ENCODE measurements at regions not wholly inside any gene's neighbourhood (a gene's known extent, or its start where the extent isn't known, plus 50 kb on each side); places are given as distances from the start of the nearest gene placed in this dataset.

GRCh38 chr12:103105971-103106597 lies 148.6 kb downstream of the ASCL1 start:
- no peak overlapping the region for H3K27ac ChIP-seq (ENCODE audit: low read length)
- no peak overlapping the region for H3K9ac ChIP-seq (ENCODE audit: low read length)
- no peak overlapping the region for H3K4me3 ChIP-seq (ENCODE audit: low read length)
- H4K20me1 ChIP-seq (ENCODE audit: insufficient read depth, low read length): no peaks in the 10 kb centered on the region
- no peak overlapping the region for H2AFZ ChIP-seq (ENCODE audit: low read depth, low read length)
- TF ChIP-seq EZH2phosphoT487 (IDR thresholded peaks at IDR 0.05; ENCODE audit: low read depth): no peak
- TF ChIP-seq, protein P1, sequence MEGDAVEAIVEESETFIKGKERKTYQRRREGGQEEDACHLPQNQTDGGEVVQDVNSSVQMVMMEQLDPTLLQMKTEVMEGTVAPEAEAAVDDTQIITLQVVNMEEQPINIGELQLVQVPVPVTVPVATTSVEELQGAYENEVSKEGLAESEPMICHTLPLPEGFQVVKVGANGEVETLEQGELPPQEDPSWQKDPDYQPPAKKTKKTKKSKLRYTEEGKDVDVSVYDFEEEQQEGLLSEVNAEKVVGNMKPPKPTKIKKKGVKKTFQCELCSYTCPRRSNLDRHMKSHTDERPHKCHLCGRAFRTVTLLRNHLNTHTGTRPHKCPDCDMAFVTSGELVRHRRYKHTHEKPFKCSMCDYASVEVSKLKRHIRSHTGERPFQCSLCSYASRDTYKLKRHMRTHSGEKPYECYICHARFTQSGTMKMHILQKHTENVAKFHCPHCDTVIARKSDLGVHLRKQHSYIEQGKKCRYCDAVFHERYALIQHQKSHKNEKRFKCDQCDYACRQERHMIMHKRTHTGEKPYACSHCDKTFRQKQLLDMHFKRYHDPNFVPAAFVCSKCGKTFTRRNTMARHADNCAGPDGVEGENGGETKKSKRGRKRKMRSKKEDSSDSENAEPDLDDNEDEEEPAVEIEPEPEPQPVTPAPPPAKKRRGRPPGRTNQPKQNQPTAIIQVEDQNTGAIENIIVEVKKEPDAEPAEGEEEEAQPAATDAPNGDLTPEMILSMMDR (IDR thresholded peaks at IDR 0.05; ENCODE audit: low read depth, low read length): no peak
- peak overlapping the region; percentile 7; the same call in 1 of the 2 replicates for H3K4me2 ChIP-seq (ENCODE audit: low read length)
- H3K27me3 ChIP-seq (ENCODE audit: low read depth, low read length): no peaks in the 10 kb centered on the region
- H3K36me3 ChIP-seq (replicated peaks; ENCODE audit: low read depth, low read length): peaks cover 7% of the 10 kb centered on the region
- peaks cover 24% of the 10 kb centered on the region for H3K4me1 ChIP-seq (ENCODE audit: low read length)
- peaks cover 5% of the 10 kb centered on the region; the same call in 1 of the 2 replicates for H3K9me3 ChIP-seq (ENCODE audit: insufficient read depth, low read length)
- H3K79me2 ChIP-seq (ENCODE audit: low read length): no peaks in the 10 kb centered on the region

- TF ChIP-seq, protein P1 (IDR thresholded peaks at IDR 0.05; ENCODE audit: low read depth, low read length): no peak
- no peak for TF ChIP-seq EZH2phosphoT487 (IDR thresholded peaks at IDR 0.05; ENCODE audit: low read depth)
- peaks cover 22% of the 10 kb centered on the region for H3K4me1 ChIP-seq (ENCODE audit: low read length)
- H3K36me3 ChIP-seq (replicated peaks; ENCODE audit: low read depth, low read length): no peaks in the 10 kb centered on the region
- H3K9ac ChIP-seq (ENCODE audit: low read length): no peak overlapping the region
- no peaks in the 10 kb centered on the region for H3K27me3 ChIP-seq (ENCODE audit: low read depth, low read length)
- H3K27ac ChIP-seq (ENCODE audit: low read length): no peak overlapping the region
- no peaks in the 10 kb centered on the region for H3K79me2 ChIP-seq (ENCODE audit: low read length)
- no peaks in the 10 kb centered on the region for H3K9me3 ChIP-seq (ENCODE audit: insufficient read depth, low read length)
- H3K4me3 ChIP-seq (ENCODE audit: low read length): no peak overlapping the region
- no peaks in the 10 kb centered on the region for H4K20me1 ChIP-seq (ENCODE audit: insufficient read depth, low read length)
- no peak overlapping the region for H3K4me2 ChIP-seq (ENCODE audit: low read length)
- no peak overlapping the region for H2AFZ ChIP-seq (ENCODE audit: low read depth, low read length)
Observed at GRCh38 chr12:103109861-103110260, 152.4 kb downstream of the ASCL1 start.

DNA sequence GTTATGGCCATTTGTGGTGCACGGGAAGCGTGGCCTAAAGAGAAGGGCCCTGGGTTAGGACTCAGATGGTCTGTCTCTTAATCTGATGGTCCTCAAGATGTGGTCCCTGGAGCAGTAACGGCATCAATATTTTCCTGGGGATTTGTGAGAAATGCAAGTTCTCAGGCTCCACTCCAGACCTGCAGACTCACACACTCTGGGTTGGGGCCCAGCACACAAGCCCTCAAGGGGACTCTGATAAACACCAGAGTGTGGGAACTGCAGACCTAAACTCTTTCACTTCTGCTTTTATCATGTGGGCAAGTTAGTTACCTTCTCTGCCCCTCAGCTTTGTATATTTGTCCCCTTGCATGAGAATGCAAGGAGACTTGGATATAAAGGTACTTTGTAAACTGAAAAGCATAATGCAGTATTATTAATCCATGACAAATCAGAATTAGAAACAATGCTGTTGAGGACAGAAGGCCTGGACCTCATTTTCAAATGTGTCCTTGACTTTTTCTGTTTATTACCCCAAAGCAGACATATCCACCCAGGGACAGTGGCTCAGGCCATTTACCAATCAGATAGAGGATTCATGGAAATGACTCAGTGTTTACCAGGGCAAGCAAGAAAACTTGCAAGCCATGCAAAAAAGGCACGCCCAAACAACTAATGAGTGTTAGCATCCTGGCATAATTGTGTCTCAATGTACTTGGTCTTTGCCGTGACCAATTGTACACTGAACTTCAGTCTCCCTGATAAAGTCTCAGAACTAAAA lies 157.0 kb downstream of the ASCL1 start:
- Histone ChIP-seq H3K4me3 (ENCODE audit: low read length) (no peak overlapping the region), H3K9ac (ENCODE audit: low read length) (no peak overlapping the region; the same call in 1 of the 2 replicates), H3K79me2 (ENCODE audit: low read length) (no peaks in the 10 kb centered on the region), H3K36me3 (replicated peaks; ENCODE audit: low read depth, low read length) (no peaks in the 10 kb centered on the region), H3K27me3 (ENCODE audit: low read depth, low read length) (no peaks in the 10 kb centered on the region), H3K27ac (ENCODE audit: low read length) (peak overlapping the region; percentile 21; the same call in 1 of the 2 replicates), H3K4me1 (ENCODE audit: low read length) (peaks cover 31% of the 10 kb centered on the region), H4K20me1 (ENCODE audit: insufficient read depth, low read length) (no peaks in the 10 kb centered on the region), H3K4me2 (ENCODE audit: low read length) (peak overlapping the region; percentile 53), H3K9me3 (ENCODE audit: insufficient read depth, low read length) (no peaks in the 10 kb centered on the region), H2AFZ (ENCODE audit: low read depth, low read length) (no peak overlapping the region)
- TF ChIP-seq, protein P1 (IDR thresholded peaks at IDR 0.05; ENCODE audit: low read depth, low read length): no peak
- TF ChIP-seq EZH2phosphoT487 (IDR thresholded peaks at IDR 0.05; ENCODE audit: low read depth): no peak

DNA sequence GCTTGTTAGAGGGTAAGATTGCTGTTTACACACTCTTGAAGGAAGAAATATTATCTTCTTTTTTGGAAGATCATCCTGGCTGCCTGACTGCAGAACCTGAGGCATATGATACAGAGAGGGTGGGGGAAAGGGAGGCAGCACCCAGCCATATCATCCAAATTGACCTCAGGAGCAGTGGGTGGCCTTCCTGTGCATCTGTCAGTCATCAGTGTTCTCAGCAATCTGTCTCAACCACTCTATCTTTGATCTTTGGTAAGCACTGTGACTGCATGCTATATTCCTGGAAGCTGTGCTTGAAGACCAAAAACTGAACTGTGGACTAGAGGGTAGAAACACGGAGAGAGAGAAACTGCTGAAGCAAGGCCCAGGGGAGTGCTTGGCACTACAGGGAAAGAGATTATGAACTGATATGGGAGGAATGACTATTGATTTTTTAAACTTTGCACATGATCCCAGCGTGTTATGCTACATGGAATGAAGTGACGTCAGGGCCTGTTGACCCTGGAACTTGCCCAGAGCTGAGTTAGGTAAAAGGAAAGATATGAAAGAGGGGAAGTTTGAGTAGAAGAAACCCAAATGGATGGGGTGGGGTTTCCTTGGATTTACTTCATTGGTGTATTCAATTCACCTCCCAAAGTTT lies 171.5 kb downstream of the ASCL1 start:
- no peak overlapping the region for H3K4me2 ChIP-seq (ENCODE audit: low read length)
- H3K79me2 ChIP-seq (ENCODE audit: low read length): no peaks in the 10 kb centered on the region
- H3K9me3 ChIP-seq (ENCODE audit: insufficient read depth, low read length): peaks cover 7% of the 10 kb centered on the region; the same call in 1 of the 2 replicates
- no peak overlapping the region for H3K4me3 ChIP-seq (ENCODE audit: low read length)
- no peak overlapping the region for H2AFZ ChIP-seq (ENCODE audit: low read depth, low read length)
- H3K27ac ChIP-seq (ENCODE audit: low read length): no peak overlapping the region
- no peak overlapping the region for H3K9ac ChIP-seq (ENCODE audit: low read length)
- no peaks in the 10 kb centered on the region; the same call in 1 of the 2 replicates for H3K4me1 ChIP-seq (ENCODE audit: low read length)
- peaks cover 6% of the 10 kb centered on the region for H3K36me3 ChIP-seq (replicated peaks; ENCODE audit: low read depth, low read length)
- TF ChIP-seq, protein P1 (IDR thresholded peaks at IDR 0.05; ENCODE audit: low read depth, low read length): no peak
- H4K20me1 ChIP-seq (ENCODE audit: insufficient read depth, low read length): no peaks in the 10 kb centered on the region
- no peaks in the 10 kb centered on the region for H3K27me3 ChIP-seq (ENCODE audit: low read depth, low read length)

All from OCI-LY3 (cell line).